ENCODE measurements at regions not wholly inside any gene's neighbourhood (a gene's known extent, or its start where the extent isn't known, plus 50 kb on each side); places are given as distances from the start of the nearest gene placed in this dataset.

DNA sequence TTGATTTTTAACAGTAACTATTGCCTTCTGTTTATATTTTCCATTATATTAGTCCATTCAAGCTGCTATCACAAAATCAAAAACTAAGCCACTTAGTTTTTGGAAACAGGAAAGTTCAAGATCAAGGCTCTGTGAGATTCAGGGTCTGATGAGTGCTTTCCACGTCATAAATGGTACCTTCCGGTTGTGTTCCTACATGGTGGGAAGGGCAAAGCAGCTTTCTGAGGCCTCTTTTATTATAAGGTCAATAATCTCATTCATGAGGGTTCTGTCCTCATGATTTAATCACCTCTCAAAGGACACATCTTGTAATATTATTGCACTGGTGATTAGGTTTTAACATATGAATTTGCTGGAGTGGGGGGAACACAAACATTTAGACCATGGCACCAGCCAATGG is 152.0 kb downstream of the VGLL3 start:
- no TSS peak for BruUV-seq (replicated peaks)
- Histone ChIP-seq H3K9me2 (ENCODE audit: insufficient read depth, low read length) (no peaks in the 10 kb centered on the region), H4K20me1 (ENCODE audit: insufficient read depth, low read length) (no peaks in the 10 kb centered on the region), H3K4me3 (ENCODE audit: low read depth, low read length, poor library complexity, severe bottlenecking) (no peak overlapping the region), H3K4me2 (ENCODE audit: low read length) (no peak overlapping the region), H3K27ac (ENCODE audit: low read depth, low read length, poor library complexity, severe bottlenecking) (no peak overlapping the region), H3K79me2 (ENCODE audit: insufficient read depth, low read depth, low read length) (no peaks in the 10 kb centered on the region), H3K4me1 (ENCODE audit: insufficient read depth, low read length, poor library complexity, severe bottlenecking) (no peaks in the 10 kb centered on the region), H2AFZ (ENCODE audit: low read length) (no peak overlapping the region), H3K36me3 (ENCODE audit: insufficient read depth, low read length) (no peaks in the 10 kb centered on the region), H3K9me3 (ENCODE audit: low read length) (no peaks in the 10 kb centered on the region)
- intact Hi-C loops (cut with micrococcal nuclease; ENCODE audit: unreplicated experiment): no loop called here
- no peak for DNase-seq (ENCODE audit: low spot score)
- TF ChIP-seq, protein P1, sequence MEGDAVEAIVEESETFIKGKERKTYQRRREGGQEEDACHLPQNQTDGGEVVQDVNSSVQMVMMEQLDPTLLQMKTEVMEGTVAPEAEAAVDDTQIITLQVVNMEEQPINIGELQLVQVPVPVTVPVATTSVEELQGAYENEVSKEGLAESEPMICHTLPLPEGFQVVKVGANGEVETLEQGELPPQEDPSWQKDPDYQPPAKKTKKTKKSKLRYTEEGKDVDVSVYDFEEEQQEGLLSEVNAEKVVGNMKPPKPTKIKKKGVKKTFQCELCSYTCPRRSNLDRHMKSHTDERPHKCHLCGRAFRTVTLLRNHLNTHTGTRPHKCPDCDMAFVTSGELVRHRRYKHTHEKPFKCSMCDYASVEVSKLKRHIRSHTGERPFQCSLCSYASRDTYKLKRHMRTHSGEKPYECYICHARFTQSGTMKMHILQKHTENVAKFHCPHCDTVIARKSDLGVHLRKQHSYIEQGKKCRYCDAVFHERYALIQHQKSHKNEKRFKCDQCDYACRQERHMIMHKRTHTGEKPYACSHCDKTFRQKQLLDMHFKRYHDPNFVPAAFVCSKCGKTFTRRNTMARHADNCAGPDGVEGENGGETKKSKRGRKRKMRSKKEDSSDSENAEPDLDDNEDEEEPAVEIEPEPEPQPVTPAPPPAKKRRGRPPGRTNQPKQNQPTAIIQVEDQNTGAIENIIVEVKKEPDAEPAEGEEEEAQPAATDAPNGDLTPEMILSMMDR (conservative IDR thresholded peaks at IDR 0.05; ENCODE audit: low read length): no peak
- TF ChIP-seq EZH2phosphoT487 (IDR thresholded peaks at IDR 0.05; ENCODE audit: borderline replicate concordance, low read depth, low read length): no peak
- ChIA-PET POLR2A (no interaction called here), CTCF (ENCODE audit: unreplicated experiment) (no interaction called here)

- Histone ChIP-seq H3K27ac (ENCODE audit: low read depth, low read length, poor library complexity, severe bottlenecking) (no peak overlapping the region), H4K20me1 (ENCODE audit: insufficient read depth, low read length) (no peaks in the 10 kb centered on the region), H3K4me2 (ENCODE audit: low read length) (no peak overlapping the region), H3K4me1 (ENCODE audit: insufficient read depth, low read length, poor library complexity, severe bottlenecking) (no peaks in the 10 kb centered on the region), H3K9me3 (ENCODE audit: low read length) (no peaks in the 10 kb centered on the region; the same call in 1 of the 2 replicates), H2AFZ (ENCODE audit: low read length) (no peak overlapping the region), H3K36me3 (ENCODE audit: insufficient read depth, low read length) (no peaks in the 10 kb centered on the region), H3K79me2 (ENCODE audit: insufficient read depth, low read depth, low read length) (no peaks in the 10 kb centered on the region), H3K4me3 (ENCODE audit: low read depth, low read length, poor library complexity, severe bottlenecking) (no peak overlapping the region), H3K9me2 (ENCODE audit: insufficient read depth, low read length) (no peaks in the 10 kb centered on the region)
- no peak for TF ChIP-seq EZH2phosphoT487 (IDR thresholded peaks at IDR 0.05; ENCODE audit: borderline replicate concordance, low read depth, low read length)
- TF ChIP-seq, protein P1 (conservative IDR thresholded peaks at IDR 0.05; ENCODE audit: low read length): no peak
- ChIA-PET CTCF (ENCODE audit: unreplicated experiment) (no interaction called here), POLR2A (no interaction called here)
- no peak for DNase-seq (ENCODE audit: low spot score)
- BruUV-seq (replicated peaks): no TSS peak
- intact Hi-C loops (cut with micrococcal nuclease; ENCODE audit: unreplicated experiment): no loop called here
Measured at GRCh38 chr3:86837871-86838270, 153.1 kb downstream of the VGLL3 start.

- H3K9me2 ChIP-seq (ENCODE audit: insufficient read depth, low read length): no peaks in the 10 kb centered on the region
- DNase-seq (ENCODE audit: low spot score): no peak
- intact Hi-C loops (cut with micrococcal nuclease; ENCODE audit: unreplicated experiment): no loop called here
- H2AFZ ChIP-seq (ENCODE audit: low read length): no peak overlapping the region
- H3K4me3 ChIP-seq (ENCODE audit: low read depth, low read length, poor library complexity, severe bottlenecking): no peak overlapping the region
- no peaks in the 10 kb centered on the region; the same call in 1 of the 2 replicates for H3K9me3 ChIP-seq (ENCODE audit: low read length)
- BruUV-seq (replicated peaks): no TSS peak
- no peak overlapping the region for H3K27ac ChIP-seq (ENCODE audit: low read depth, low read length, poor library complexity, severe bottlenecking)
- H3K4me2 ChIP-seq (ENCODE audit: low read length): no peak overlapping the region
- no peaks in the 10 kb centered on the region for H4K20me1 ChIP-seq (ENCODE audit: insufficient read depth, low read length)
- TF ChIP-seq, protein P1 (conservative IDR thresholded peaks at IDR 0.05; ENCODE audit: low read length): no peak
- no peak for TF ChIP-seq EZH2phosphoT487 (IDR thresholded peaks at IDR 0.05; ENCODE audit: borderline replicate concordance, low read depth, low read length)
- CTCF ChIA-PET (ENCODE audit: unreplicated experiment): no interaction called here
- H3K36me3 ChIP-seq (ENCODE audit: insufficient read depth, low read length): no peaks in the 10 kb centered on the region
- no peaks in the 10 kb centered on the region for H3K79me2 ChIP-seq (ENCODE audit: insufficient read depth, low read depth, low read length)
- POLR2A ChIA-PET: interaction anchor here (0.6 kb wide), 1 partner anchor 109 kb away, joined by 3 read pairs; no protein-coding TSS in a partner anchor
- H3K4me1 ChIP-seq (ENCODE audit: insufficient read depth, low read length, poor library complexity, severe bottlenecking): no peaks in the 10 kb centered on the region
Measured at GRCh38 chr3:86830566-86830965, 160.4 kb downstream of the VGLL3 start.

Data from OCI-LY7 (cell line).